ENCODE measurements at regions not wholly inside any gene's neighbourhood (a gene's known extent, or its start where the extent isn't known, plus 50 kb on each side); places are given as distances from the start of the nearest gene placed in this dataset.

DNA sequence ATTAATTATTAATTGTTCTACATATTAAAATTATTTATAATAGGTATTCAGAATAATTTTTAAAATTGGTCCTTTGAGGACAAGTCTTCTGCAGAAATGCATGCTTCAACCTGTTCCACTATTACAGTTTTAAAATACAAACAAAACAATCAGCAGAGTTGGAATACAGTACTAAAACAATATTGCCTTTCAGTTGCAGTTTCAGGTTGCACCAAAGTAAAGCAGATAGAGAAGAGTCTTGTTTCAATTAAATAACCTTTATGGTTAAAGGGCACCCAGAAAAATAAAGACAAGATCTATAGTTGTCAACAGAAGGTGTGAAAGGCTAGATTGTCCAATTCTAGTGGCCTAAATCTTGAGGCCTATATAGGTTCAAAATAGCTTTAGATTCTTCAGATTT is 424.5 kb downstream of the FOXG1 start:
- TF ChIP-seq EP300 (IDR thresholded peaks at IDR 0.05) (no peak), POLR2A (IDR thresholded peaks at IDR 0.05) (no peak), POLR2AphosphoS5 (IDR thresholded peaks at IDR 0.05) (no peak)
- TF ChIP-seq, protein P1, sequence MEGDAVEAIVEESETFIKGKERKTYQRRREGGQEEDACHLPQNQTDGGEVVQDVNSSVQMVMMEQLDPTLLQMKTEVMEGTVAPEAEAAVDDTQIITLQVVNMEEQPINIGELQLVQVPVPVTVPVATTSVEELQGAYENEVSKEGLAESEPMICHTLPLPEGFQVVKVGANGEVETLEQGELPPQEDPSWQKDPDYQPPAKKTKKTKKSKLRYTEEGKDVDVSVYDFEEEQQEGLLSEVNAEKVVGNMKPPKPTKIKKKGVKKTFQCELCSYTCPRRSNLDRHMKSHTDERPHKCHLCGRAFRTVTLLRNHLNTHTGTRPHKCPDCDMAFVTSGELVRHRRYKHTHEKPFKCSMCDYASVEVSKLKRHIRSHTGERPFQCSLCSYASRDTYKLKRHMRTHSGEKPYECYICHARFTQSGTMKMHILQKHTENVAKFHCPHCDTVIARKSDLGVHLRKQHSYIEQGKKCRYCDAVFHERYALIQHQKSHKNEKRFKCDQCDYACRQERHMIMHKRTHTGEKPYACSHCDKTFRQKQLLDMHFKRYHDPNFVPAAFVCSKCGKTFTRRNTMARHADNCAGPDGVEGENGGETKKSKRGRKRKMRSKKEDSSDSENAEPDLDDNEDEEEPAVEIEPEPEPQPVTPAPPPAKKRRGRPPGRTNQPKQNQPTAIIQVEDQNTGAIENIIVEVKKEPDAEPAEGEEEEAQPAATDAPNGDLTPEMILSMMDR (IDR thresholded peaks at IDR 0.05), result no peak

Measured in suprapubic skin (tissue), 4 donors.